ENCODE measurements at regions not wholly inside any gene's neighbourhood (a gene's known extent, or its start where the extent isn't known, plus 50 kb on each side); places are given as distances from the start of the nearest gene placed in this dataset.
A peak's percentile ranks its signal among the peaks of the same experiment; 100 is the strongest.

DNA sequence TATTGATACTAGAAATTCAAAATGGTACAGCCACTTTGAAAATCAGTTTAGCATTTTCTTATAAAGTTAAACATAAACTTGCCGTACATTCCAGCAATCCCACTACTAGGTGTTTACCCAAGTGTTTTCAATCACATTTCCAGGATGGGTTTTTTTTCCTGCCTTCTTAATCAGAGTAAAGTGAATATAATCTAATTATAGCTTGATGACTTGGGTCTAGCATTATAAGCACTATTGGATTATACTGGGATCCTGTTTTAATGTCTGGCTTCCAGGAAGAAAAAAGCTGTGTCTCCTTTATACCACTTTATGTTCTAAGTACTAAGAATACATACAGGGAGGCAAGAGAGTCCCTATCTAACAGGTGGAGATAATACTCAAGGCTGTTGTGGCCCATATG, 103.3 kb upstream of the KLHL13 start:
- H3K36me3 ChIP-seq (ENCODE audit: control insufficient read depth in 2 of 3, insufficient read depth in 3 of 3, low read length in 3 of 3): no peaks in the 10 kb centered on the region
- no peak overlapping the region for H3K4me3 ChIP-seq (ENCODE audit: low read length)
- H3K27ac ChIP-seq (ENCODE audit: low read depth, low read length): no peak overlapping the region
- DNase-seq (no peak), ATAC-seq (no peak)
- H3K9me3 ChIP-seq (ENCODE audit: control insufficient read depth in 2 of 3, low read length in 3 of 3): no peaks in the 10 kb centered on the region
- POLR2A ChIA-PET: no interaction called here
- intact Hi-C loops (cut with micrococcal nuclease): no loop called here
- H3K27ac Mint-ChIP-seq: no peak overlapping the region
- H3K4me1 Mint-ChIP-seq: no peaks in the 10 kb centered on the region
- no peaks in the 10 kb centered on the region for H3K27me3 ChIP-seq (ENCODE audit: control insufficient read depth in 2 of 2, insufficient read depth in 2 of 2, low read length in 2 of 2)
- H3K36me3 Mint-ChIP-seq: no peaks in the 10 kb centered on the region
- peaks cover 0 to 10% (median 0%) of the 10 kb centered on the region in 5 donors for H3K27me3 Mint-ChIP-seq
- H3K9me3 Mint-ChIP-seq: peaks cover 0 to 1% (median 0%) of the 10 kb centered on the region in 11 donors
- H3K4me1 ChIP-seq (ENCODE audit: control insufficient read depth in 2 of 2, insufficient read depth in 2 of 2, low read length in 2 of 2): no peaks in the 10 kb centered on the region
- CTCF ChIA-PET: no interaction called here
- no peak overlapping the region for H3K4me3 Mint-ChIP-seq

DNA sequence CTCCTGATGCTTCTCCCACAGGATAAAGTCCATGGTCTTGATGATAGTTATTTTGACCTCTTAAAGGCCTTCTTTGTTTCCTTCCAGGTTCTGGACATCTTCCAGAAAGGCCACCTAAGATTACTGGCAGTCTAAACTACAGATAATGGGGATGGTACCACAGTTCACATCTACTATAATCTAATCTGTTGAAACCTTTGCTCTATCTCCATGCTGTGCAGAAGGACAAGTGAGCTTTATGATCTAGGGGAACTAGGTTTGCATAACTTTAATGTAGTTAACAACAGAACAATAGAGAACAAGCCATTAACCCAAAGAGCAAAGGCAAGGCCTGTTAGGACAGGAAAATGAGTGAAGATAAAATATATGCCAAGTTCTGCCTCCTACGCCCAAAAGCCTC, 103.9 kb upstream of the KLHL13 start:
- no peak for DNase-seq
- POLR2A ChIA-PET: no interaction called here
- no peaks in the 10 kb centered on the region for H3K36me3 ChIP-seq (ENCODE audit: control insufficient read depth in 2 of 3, insufficient read depth in 3 of 3, low read length in 3 of 3)

GRCh38 chrX:118221270-118221669, 104.7 kb upstream of the KLHL13 start:
- H3K4me1 ChIP-seq (ENCODE audit: control insufficient read depth in 2 of 2, insufficient read depth in 2 of 2, low read length in 2 of 2): no peaks in the 10 kb centered on the region
- H3K36me3 Mint-ChIP-seq: no peaks in the 10 kb centered on the region
- no peaks in the 10 kb centered on the region for H3K27me3 ChIP-seq (ENCODE audit: control insufficient read depth in 2 of 2, insufficient read depth in 2 of 2, low read length in 2 of 2)
- H3K4me1 Mint-ChIP-seq: no peaks in the 10 kb centered on the region
- POLR2A ChIA-PET: no interaction called here
- H3K36me3 ChIP-seq (ENCODE audit: control insufficient read depth in 2 of 3, insufficient read depth in 3 of 3, low read length in 3 of 3): no peaks in the 10 kb centered on the region
- H3K4me3 ChIP-seq (ENCODE audit: low read length): no peak overlapping the region
- no peaks in the 10 kb centered on the region for H3K9me3 ChIP-seq (ENCODE audit: control insufficient read depth in 2 of 3, low read length in 3 of 3)
- CTCF ChIA-PET: no interaction called here
- peaks cover 0 to 10% (median 0%) of the 10 kb centered on the region in 5 donors for H3K27me3 Mint-ChIP-seq
- no peak for DNase-seq
- no peaks in the 10 kb centered on the region for H3K9me3 Mint-ChIP-seq
- ATAC-seq: no peak
- no peak overlapping the region for H3K27ac Mint-ChIP-seq
- no peak overlapping the region for H3K4me3 Mint-ChIP-seq
- H3K27ac ChIP-seq (ENCODE audit: low read depth, low read length): no peak overlapping the region
- intact Hi-C loops (cut with micrococcal nuclease): no loop called here

More for the DNA sequence above, 103.9 kb upstream of the KLHL13 start:
- Histone ChIP-seq H3K27me3 (ENCODE audit: control insufficient read depth in 2 of 2, insufficient read depth in 2 of 2, low read length in 2 of 2) (no peaks in the 10 kb centered on the region), H3K4me1 (ENCODE audit: control insufficient read depth in 2 of 2, insufficient read depth in 2 of 2, low read length in 2 of 2) (no peaks in the 10 kb centered on the region), H3K27ac (ENCODE audit: low read depth, low read length) (no peak overlapping the region), H3K9me3 (ENCODE audit: control insufficient read depth in 2 of 3, low read length in 3 of 3) (no peaks in the 10 kb centered on the region), H3K4me3 (ENCODE audit: low read length) (no peak overlapping the region)
- no peaks in the 10 kb centered on the region for H3K36me3 Mint-ChIP-seq
- H3K27me3 Mint-ChIP-seq: peaks cover 0 to 10% (median 0%) of the 10 kb centered on the region in 5 donors
- ATAC-seq: no peak
- H3K4me1 Mint-ChIP-seq: no peaks in the 10 kb centered on the region
- no peak overlapping the region for H3K4me3 Mint-ChIP-seq
- CTCF ChIA-PET: no interaction called here
- H3K27ac Mint-ChIP-seq: no peak overlapping the region
- H3K9me3 Mint-ChIP-seq: no peaks in the 10 kb centered on the region
- intact Hi-C loops (cut with micrococcal nuclease): no loop called here

GRCh38 chrX:118221733-118222132, 105.1 kb upstream of the KLHL13 start:
- ATAC-seq: no peak
- Histone ChIP-seq H3K4me1 (ENCODE audit: control insufficient read depth in 2 of 2, insufficient read depth in 2 of 2, low read length in 2 of 2) (no peaks in the 10 kb centered on the region), H3K27me3 (ENCODE audit: control insufficient read depth in 2 of 2, insufficient read depth in 2 of 2, low read length in 2 of 2) (no peaks in the 10 kb centered on the region), H3K4me3 (ENCODE audit: low read length) (no peak overlapping the region), H3K9me3 (ENCODE audit: control insufficient read depth in 2 of 3, low read length in 3 of 3) (no peaks in the 10 kb centered on the region), H3K27ac (ENCODE audit: low read depth, low read length) (no peak overlapping the region), H3K36me3 (ENCODE audit: control insufficient read depth in 2 of 3, insufficient read depth in 3 of 3, low read length in 3 of 3) (no peaks in the 10 kb centered on the region)
- H3K36me3 Mint-ChIP-seq: no peaks in the 10 kb centered on the region
- H3K27ac Mint-ChIP-seq: no peak overlapping the region
- no peak overlapping the region for H3K4me3 Mint-ChIP-seq
- intact Hi-C loops (cut with micrococcal nuclease): no loop called here
- no peaks in the 10 kb centered on the region for H3K4me1 Mint-ChIP-seq
- ChIA-PET POLR2A (no interaction called here), CTCF (no interaction called here)
- H3K27me3 Mint-ChIP-seq: peaks cover 0 to 10% (median 0%) of the 10 kb centered on the region in 5 donors
- no peaks in the 10 kb centered on the region for H3K9me3 Mint-ChIP-seq
- DNase-seq: no peak

DNA sequence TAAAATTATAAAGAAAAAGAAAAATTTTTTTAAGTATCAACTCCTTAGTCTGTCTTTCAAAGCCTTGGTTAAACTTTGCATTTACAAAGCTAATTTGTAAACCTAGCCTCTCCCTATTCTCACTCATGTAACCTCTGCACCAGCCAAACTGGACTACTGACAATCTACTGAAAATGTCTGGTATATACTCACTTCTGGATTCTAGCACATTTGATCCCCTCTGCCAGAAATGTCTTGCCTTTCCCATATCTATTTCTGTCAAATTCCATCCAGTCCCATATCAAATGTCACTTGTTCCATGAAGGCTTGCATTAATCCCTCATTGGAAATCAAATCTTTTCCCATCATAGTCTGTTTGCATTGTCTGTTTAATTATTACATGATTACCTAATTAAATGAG, 105.8 kb upstream of the KLHL13 start:
- no peaks in the 10 kb centered on the region for H3K27me3 ChIP-seq (ENCODE audit: control insufficient read depth in 2 of 2, insufficient read depth in 2 of 2, low read length in 2 of 2)
- ChIA-PET CTCF (no interaction called here), POLR2A (no interaction called here)
- H3K4me1 Mint-ChIP-seq: no peaks in the 10 kb centered on the region
- no peaks in the 10 kb centered on the region for H3K4me1 ChIP-seq (ENCODE audit: control insufficient read depth in 2 of 2, insufficient read depth in 2 of 2, low read length in 2 of 2)
- no peak overlapping the region for H3K4me3 Mint-ChIP-seq
- no peaks in the 10 kb centered on the region for H3K36me3 ChIP-seq (ENCODE audit: control insufficient read depth in 2 of 3, insufficient read depth in 3 of 3, low read length in 3 of 3)
- no peak overlapping the region for H3K27ac ChIP-seq (ENCODE audit: low read depth, low read length)
- H3K36me3 Mint-ChIP-seq: no peaks in the 10 kb centered on the region
- DNase-seq: no peak
- no peak overlapping the region for H3K27ac Mint-ChIP-seq
- no peak for ATAC-seq
- no peak overlapping the region for H3K4me3 ChIP-seq (ENCODE audit: low read length)
- no peaks in the 10 kb centered on the region for H3K9me3 ChIP-seq (ENCODE audit: control insufficient read depth in 2 of 3, low read length in 3 of 3)
- intact Hi-C loops (cut with micrococcal nuclease): no loop called here
- H3K27me3 Mint-ChIP-seq: peaks cover 0 to 10% (median 0%) of the 10 kb centered on the region in 5 donors
- H3K9me3 Mint-ChIP-seq: no peaks in the 10 kb centered on the region

- H3K27ac Mint-ChIP-seq: no peak overlapping the region
- intact Hi-C loops (cut with micrococcal nuclease): no loop called here
- H3K4me3 Mint-ChIP-seq: no peak overlapping the region
- DNase-seq (peak in 1 of 9 donors; percentile 2), ATAC-seq (no peak)
- H3K36me3 Mint-ChIP-seq: no peaks in the 10 kb centered on the region
- POLR2A ChIA-PET: no interaction called here
- no peaks in the 10 kb centered on the region for H3K9me3 Mint-ChIP-seq
- Histone ChIP-seq H3K4me3 (ENCODE audit: low read length) (no peak overlapping the region), H3K36me3 (ENCODE audit: control insufficient read depth in 2 of 3, insufficient read depth in 3 of 3, low read length in 3 of 3) (no peaks in the 10 kb centered on the region), H3K9me3 (ENCODE audit: control insufficient read depth in 2 of 3, low read length in 3 of 3) (no peaks in the 10 kb centered on the region), H3K4me1 (ENCODE audit: control insufficient read depth in 2 of 2, insufficient read depth in 2 of 2, low read length in 2 of 2) (no peaks in the 10 kb centered on the region), H3K27ac (ENCODE audit: low read depth, low read length) (no peak overlapping the region), H3K27me3 (ENCODE audit: control insufficient read depth in 2 of 2, insufficient read depth in 2 of 2, low read length in 2 of 2) (no peaks in the 10 kb centered on the region)
- no peaks in the 10 kb centered on the region for H3K4me1 Mint-ChIP-seq
- H3K27me3 Mint-ChIP-seq: peaks cover 0 to 4% (median 3%) of the 10 kb centered on the region in 5 donors
- CTCF ChIA-PET: no interaction called here
These were observed 109.3 kb upstream of the KLHL13 start for GRCh38 chrX:118225711-118226428.

GRCh38 chrX:118228041-118228440, 111.4 kb upstream of the KLHL13 start:
- Mint-ChIP-seq H3K27me3 (peaks cover 0 to 7% (median 4%) of the 10 kb centered on the region in 5 donors), H3K27ac (no peak overlapping the region), H3K4me1 (no peaks in the 10 kb centered on the region), H3K9me3 (no peaks in the 10 kb centered on the region), H3K4me3 (no peak overlapping the region), H3K36me3 (no peaks in the 10 kb centered on the region)
- intact Hi-C loops (cut with micrococcal nuclease): no loop called here
- H3K27ac ChIP-seq (ENCODE audit: low read depth, low read length): no peak overlapping the region
- POLR2A ChIA-PET: no interaction called here
- no peaks in the 10 kb centered on the region for H3K4me1 ChIP-seq (ENCODE audit: control insufficient read depth in 2 of 2, insufficient read depth in 2 of 2, low read length in 2 of 2)
- ATAC-seq (no peak), DNase-seq (no peak)
- CTCF ChIA-PET: no interaction called here
- no peak overlapping the region for H3K4me3 ChIP-seq (ENCODE audit: low read length)
- H3K27me3 ChIP-seq (ENCODE audit: control insufficient read depth in 2 of 2, insufficient read depth in 2 of 2, low read length in 2 of 2): no peaks in the 10 kb centered on the region
- H3K9me3 ChIP-seq (ENCODE audit: control insufficient read depth in 2 of 3, low read length in 3 of 3): no peaks in the 10 kb centered on the region
- no peaks in the 10 kb centered on the region for H3K36me3 ChIP-seq (ENCODE audit: control insufficient read depth in 2 of 3, insufficient read depth in 3 of 3, low read length in 3 of 3)

All from naive thymus-derived CD4-positive, alpha-beta T cell (primary cell).